Left lung (tissue), 4 donors: ENCODE measurements at regions not wholly inside any gene's neighbourhood (a gene's known extent, or its start where the extent isn't known, plus 50 kb on each side); places are given as distances from the start of the nearest gene placed in this dataset.

Source experiments
- ATAC-seq: fragments of 200-7000 bp; cut with Tn5 transposase; one replicate; pipeline ENCODE4 v1.9.1; 2020; ENCODE audit warnings: moderate library complexity
- DNase-seq, 4 donors: peaks; one replicate each; pipeline ENCODE4 v3.0.0-alpha.2; 2013 to 2020
- H3K27ac ChIP-seq, 2 donors: fragments of 200-600 bp; sonication (generic) in 1 of 2; one replicate each; pipeline versions ENCODE4 v1.5.0 to v1.8.0; 2020 to 2021
- H3K27me3 ChIP-seq, 2 donors: fragments of 200-600 bp; sonication (generic) in 1 of 2; one replicate each; pipeline versions ENCODE4 v1.5.0 to v1.8.0; 2020 to 2021
- H3K36me3 ChIP-seq, 2 donors: fragments of 200-600 bp; sonication (generic) in 1 of 2; one replicate each; pipeline versions ENCODE4 v1.5.0 to v1.8.0; 2020 to 2021
- H3K4me1 ChIP-seq, 2 donors: fragments of 200-600 bp; one replicate each; pipeline ENCODE4 v1.8.0; 2021
- H3K4me3 ChIP-seq, 2 donors: fragments of 200-600 bp; sonication (generic) in 1 of 2; one replicate each; pipeline versions ENCODE4 v1.5.0 to v1.8.0; 2020 to 2021; ENCODE audit warnings: mild to moderate bottlenecking in 1 of 2
- H3K9me3 ChIP-seq, 2 donors: fragments of 200-600 bp; sonication (generic) in 1 of 2; one replicate each; pipeline versions ENCODE4 v1.5.0 to v1.8.0; 2020 to 2021
- CTCF ChIP-seq, 2 donors: fragments of 200-600 bp; sonication (generic) in 1 of 2; IDR thresholded peaks; one replicate each; pipeline versions ENCODE4 v1.5.0 to v1.8.0; 2021; ENCODE audit warnings: antibody characterized with exemption in 2 of 2
- intact Hi-C, 2 donors: fragments of 100-400 bp; cut with DNase I; formaldehyde crosslinking; loops; one replicate each; pipeline versions ENCODE4 v1.11.2 to v1.14.2; 2022
- donor health status: DM: no; HTN: yes; CAD: no.
- donor health status: DM: no; HTN: no; CAD: no.

- H3K9me3 ChIP-seq, result no peaks in the 10 kb centered on the region
- no peaks in the 10 kb centered on the region for H3K27me3 ChIP-seq
- DNase-seq, result no peak
- intact Hi-C loops, result no loop called here
- ATAC-seq, result no peak
- no peak for TF ChIP-seq CTCF (IDR thresholded peaks at IDR 0.05)
- H3K4me1 ChIP-seq, result no peaks in the 10 kb centered on the region
- H3K4me3 ChIP-seq, result no peak overlapping the region
- H3K36me3 ChIP-seq, result no peaks in the 10 kb centered on the region
- H3K27ac ChIP-seq, result no peak overlapping the region
Observed at GRCh38 chr1:218880484-218881060, 293.1 kb upstream of the LYPLAL1 start.

DNA sequence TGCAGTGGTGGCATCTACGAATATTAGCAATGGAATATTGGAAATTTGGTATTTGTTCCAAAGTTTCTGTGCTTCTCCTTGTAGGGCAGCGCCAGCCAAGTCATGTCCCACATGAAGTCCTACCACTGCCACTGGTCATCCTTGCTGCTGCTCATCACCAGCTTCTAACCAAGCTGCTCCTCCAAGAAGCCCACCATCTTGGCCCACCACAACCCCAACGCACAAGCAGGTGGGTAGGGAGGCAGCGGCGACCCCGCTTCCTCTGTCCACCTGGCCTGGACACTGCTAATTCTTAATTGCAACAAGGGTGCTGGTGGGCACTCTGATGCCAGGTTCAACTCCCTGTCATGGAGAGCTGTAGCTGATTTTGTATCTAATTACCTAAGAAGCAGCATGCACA, 291.2 kb upstream of the LYPLAL1 start:
- Histone ChIP-seq H3K9me3 (no peaks in the 10 kb centered on the region), H3K27me3 (no peaks in the 10 kb centered on the region), H3K36me3 (no peaks in the 10 kb centered on the region), H3K4me3 (no peak overlapping the region), H3K4me1 (no peaks in the 10 kb centered on the region), H3K27ac (no peak overlapping the region)
- no peak for TF ChIP-seq CTCF (IDR thresholded peaks at IDR 0.05)
- intact Hi-C loops, result no loop called here
- ATAC-seq, result no peak
- DNase-seq, result peak in 1 of 4 donors; percentile 24

DNA sequence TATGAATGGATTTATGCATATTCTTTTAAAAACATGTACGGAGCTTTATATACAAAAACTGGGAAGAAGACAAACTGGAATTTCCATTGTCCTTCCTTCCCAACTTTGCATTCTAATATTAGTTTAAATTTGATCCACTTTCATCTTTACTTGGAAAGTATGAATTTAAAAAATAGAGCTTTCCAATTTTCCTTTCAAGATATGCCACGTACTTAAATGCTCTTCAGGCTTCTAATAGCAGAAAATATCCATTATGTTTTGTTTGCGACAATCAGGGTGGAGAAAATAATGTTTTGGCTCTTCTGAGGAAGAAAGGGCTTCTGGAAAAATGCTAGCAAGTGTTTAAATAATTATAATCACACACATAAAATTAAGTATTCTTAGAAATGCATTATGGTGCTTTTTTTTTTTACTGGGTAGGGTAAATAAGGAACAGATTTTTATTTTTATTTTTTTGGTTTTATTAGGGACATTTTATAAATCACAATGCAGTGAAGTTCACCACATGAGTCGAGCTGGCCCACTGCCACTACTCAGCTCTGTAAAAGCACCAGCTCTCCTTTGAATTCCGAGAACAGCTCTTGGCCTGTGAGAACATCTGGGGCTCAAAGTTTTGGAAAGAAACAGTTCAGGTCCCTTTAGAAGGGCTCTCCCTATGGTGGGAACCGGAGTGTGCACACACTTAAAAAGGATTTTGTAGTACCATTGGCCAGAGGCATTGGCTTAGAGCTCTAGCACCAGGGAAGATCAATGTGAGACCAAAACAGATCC, 287.4 kb upstream of the LYPLAL1 start:
- Histone ChIP-seq H3K27me3 (no peaks in the 10 kb centered on the region), H3K4me3 (no peak overlapping the region), H3K27ac (no peak overlapping the region), H3K36me3 (no peaks in the 10 kb centered on the region), H3K9me3 (no peaks in the 10 kb centered on the region), H3K4me1 (no peaks in the 10 kb centered on the region)
- no peak for TF ChIP-seq CTCF (IDR thresholded peaks at IDR 0.05)
- intact Hi-C loops, result no loop called here
- ATAC-seq, result no peak
- DNase-seq, result peak in 2 of 4 donors; percentile 23 to 49

DNA sequence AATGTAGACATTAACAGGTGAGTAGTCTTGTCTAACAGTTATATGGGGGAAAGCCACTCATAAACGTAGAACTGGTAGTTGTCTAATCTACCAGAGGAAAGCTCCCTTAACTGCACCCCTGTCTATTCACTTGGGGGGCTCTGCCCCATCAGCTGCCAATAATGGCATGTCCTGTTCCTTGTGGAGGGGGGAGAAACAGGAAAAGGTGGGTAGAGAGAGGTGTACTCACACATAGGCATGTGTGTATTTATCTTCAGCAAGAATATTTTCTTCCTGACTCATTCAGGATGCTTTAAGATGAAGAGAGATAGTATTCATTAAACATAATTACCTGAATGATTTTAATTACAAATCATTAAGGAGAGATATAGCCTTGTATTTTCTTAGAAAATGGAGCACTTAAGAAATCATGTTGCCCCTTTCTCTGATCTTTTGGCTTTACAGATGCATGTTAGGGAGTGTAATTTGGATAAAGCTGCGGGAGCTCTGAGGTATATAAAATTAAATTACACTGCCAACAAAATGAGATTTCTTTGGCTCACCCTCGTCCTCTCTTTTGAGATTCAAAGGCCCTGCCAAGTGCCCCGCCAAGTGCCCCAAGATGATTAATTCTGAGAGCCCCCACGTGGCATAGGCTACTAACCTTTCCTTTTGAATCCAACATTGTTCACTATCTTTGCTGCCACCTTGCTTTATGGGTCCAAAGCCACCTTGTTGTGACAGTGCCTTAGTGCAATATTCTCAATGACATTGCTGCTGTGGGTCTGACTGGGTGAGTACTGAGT, 286.3 kb upstream of the LYPLAL1 start:
- no peak overlapping the region for H3K27ac ChIP-seq
- H3K36me3 ChIP-seq, result no peaks in the 10 kb centered on the region
- no peaks in the 10 kb centered on the region for H3K4me1 ChIP-seq
- no peak for TF ChIP-seq CTCF (IDR thresholded peaks at IDR 0.05)
- ATAC-seq (no peak), DNase-seq (no peak)
- no peaks in the 10 kb centered on the region for H3K9me3 ChIP-seq
- intact Hi-C loops, result no loop called here
- no peak overlapping the region for H3K4me3 ChIP-seq
- no peaks in the 10 kb centered on the region for H3K27me3 ChIP-seq

GRCh38 chr1:218890451-218890850, 283.2 kb upstream of the LYPLAL1 start:
- Histone ChIP-seq H3K4me1 (no peaks in the 10 kb centered on the region), H3K9me3 (no peaks in the 10 kb centered on the region), H3K27ac (no peak overlapping the region), H3K36me3 (no peaks in the 10 kb centered on the region), H3K27me3 (no peaks in the 10 kb centered on the region), H3K4me3 (no peak overlapping the region)
- DNase-seq (no peak), ATAC-seq (no peak)
- TF ChIP-seq CTCF (IDR thresholded peaks at IDR 0.05), result no peak
- intact Hi-C loops, result no loop called here
